Right atrium auricular region (tissue), 2 donors: ENCODE measurements at regions not wholly inside any gene's neighbourhood (a gene's known extent, or its start where the extent isn't known, plus 50 kb on each side); places are given as distances from the start of the nearest gene placed in this dataset.

Experiments used
- DNase-seq: peaks from one replicate; pipeline ENCODE4 v3.0.0-alpha.2; 2019; ENCODE audit warnings: low spot score
- H3K27ac ChIP-seq, 2 donors: fragments of 200-600 bp; sonication (generic); 1 replicate in 1 of 2; 2 replicates in 1 of 2; pipeline ENCODE4 v1.5.1; 2016 to 2019
- H3K27me3 ChIP-seq, 2 donors: fragments of 200-600 bp; sonication (generic); one replicate each; pipeline versions ENCODE4 v1.5.1 to v1.6.0; 2017 to 2019
- H3K36me3 ChIP-seq: fragments of 200-600 bp; sonication (generic); one replicate; pipeline ENCODE4 v1.5.1; 2016
- H3K4me1 ChIP-seq, 2 donors: fragments of 200-600 bp; sonication (generic); one replicate each; pipeline versions ENCODE4 v1.5.1 to v1.6.0; 2017 to 2019
- H3K4me3 ChIP-seq, 2 donors: fragments of 200-600 bp; sonication (generic); 1 replicate in 1 of 2; 2 replicates in 1 of 2; pipeline ENCODE4 v1.5.1; 2017 to 2019; ENCODE audit warnings: mild to moderate bottlenecking in 1 of 2, moderate library complexity in 1 of 2
- H3K9me3 ChIP-seq, 2 donors: fragments of 200-600 bp; sonication (generic); one replicate each; pipeline ENCODE4 v1.5.1; 2019
- CTCF ChIP-seq, 2 donors: fragments of 200-600 bp; sonication (generic); IDR thresholded peaks; one replicate each; pipeline ENCODE4 v1.5.1; 2019; ENCODE audit warnings: antibody characterized with exemption in 2 of 2

- H3K36me3 ChIP-seq = no peaks in the 10 kb centered on the region
- DNase-seq = no peak
- TF ChIP-seq CTCF (IDR thresholded peaks at IDR 0.05) = no peak
- H3K27me3 ChIP-seq = no peaks in the 10 kb centered on the region
- no peak overlapping the region for H3K4me3 ChIP-seq
- H3K9me3 ChIP-seq = no peaks in the 10 kb centered on the region
- H3K4me1 ChIP-seq = no peaks in the 10 kb centered on the region
- no peak overlapping the region for H3K27ac ChIP-seq
These were observed 180.1 kb upstream of the MMS22L start for GRCh38 chr6:97462938-97463598.

GRCh38 chr6:97465877-97466561 lies 183.0 kb upstream of the MMS22L start:
- no peak overlapping the region for H3K27ac ChIP-seq
- H3K36me3 ChIP-seq = no peaks in the 10 kb centered on the region
- no peak for DNase-seq
- H3K27me3 ChIP-seq = no peaks in the 10 kb centered on the region
- H3K9me3 ChIP-seq = no peaks in the 10 kb centered on the region
- no peaks in the 10 kb centered on the region for H3K4me1 ChIP-seq
- TF ChIP-seq CTCF (IDR thresholded peaks at IDR 0.05) = no peak
- no peak overlapping the region for H3K4me3 ChIP-seq

GRCh38 chr6:97468981-97469380 lies 186.0 kb upstream of the MMS22L start:
- Histone ChIP-seq H3K9me3 (no peaks in the 10 kb centered on the region), H3K4me3 (no peak overlapping the region), H3K4me1 (no peaks in the 10 kb centered on the region), H3K36me3 (no peaks in the 10 kb centered on the region), H3K27me3 (no peaks in the 10 kb centered on the region), H3K27ac (no peak overlapping the region)
- no peak for TF ChIP-seq CTCF (IDR thresholded peaks at IDR 0.05)
- DNase-seq = no peak

- Histone ChIP-seq H3K27ac (no peak overlapping the region), H3K9me3 (no peaks in the 10 kb centered on the region), H3K4me3 (no peak overlapping the region), H3K4me1 (no peaks in the 10 kb centered on the region), H3K36me3 (no peaks in the 10 kb centered on the region), H3K27me3 (no peaks in the 10 kb centered on the region)
- TF ChIP-seq CTCF (IDR thresholded peaks at IDR 0.05) = no peak
- DNase-seq = no peak
These were observed 186.4 kb upstream of the MMS22L start for GRCh38 chr6:97469451-97469850.

- H3K27ac ChIP-seq = no peak overlapping the region
- TF ChIP-seq CTCF (IDR thresholded peaks at IDR 0.05) = no peak
- H3K36me3 ChIP-seq = no peaks in the 10 kb centered on the region
- H3K4me3 ChIP-seq = no peak overlapping the region
- no peaks in the 10 kb centered on the region for H3K27me3 ChIP-seq
- H3K9me3 ChIP-seq = no peaks in the 10 kb centered on the region
- H3K4me1 ChIP-seq = no peaks in the 10 kb centered on the region
- no peak for DNase-seq
These were observed 187.3 kb upstream of the MMS22L start for GRCh38 chr6:97470322-97470721.
